Mucosa of gallbladder (tissue), 1 donor: ENCODE measurements at regions not wholly inside any gene's neighbourhood (a gene's known extent, or its start where the extent isn't known, plus 50 kb on each side); places are given as distances from the start of the nearest gene placed in this dataset.
"Not testable (repeated sequence)": the region's sequence is repeated elsewhere in the genome, so short reads cannot be mapped to it uniquely, and the experiment has no call there.

Source experiments
- DNase-seq: peaks from one replicate; pipeline ENCODE4 v3.0.0-alpha.2; 2020; ENCODE audit warnings: low spot score
- donor health status: DM: no; HTN: no; CAD: no.

- DNase-seq = no peak
These were observed 120.2 kb upstream of the TMEM229A start for GRCh38 chr7:124152859-124153692.

- no peak for DNase-seq
These were observed 104.8 kb upstream of the TMEM229A start for GRCh38 chr7:124137664-124138063.

- DNase-seq = no peak
These were observed 91.3 kb upstream of the TMEM229A start for GRCh38 chr7:124124201-124124600.

DNA sequence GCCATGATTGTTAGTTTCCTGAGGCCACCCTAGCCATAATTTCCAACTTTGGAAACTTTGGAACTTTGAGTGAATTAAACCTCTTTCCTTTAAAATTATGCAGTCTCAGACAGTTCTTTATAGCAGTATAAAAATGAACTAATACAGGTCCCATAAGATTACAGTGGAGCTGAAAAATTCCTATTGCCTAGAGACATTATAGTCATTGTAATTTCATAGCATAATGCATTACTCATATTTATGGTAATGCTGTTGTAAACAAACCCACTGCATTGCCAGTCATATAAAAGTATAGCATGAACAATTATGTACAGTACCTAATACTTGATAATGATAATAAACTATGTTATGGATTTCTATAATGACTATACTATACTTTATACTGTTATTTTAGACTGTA lies 88.0 kb upstream of the TMEM229A start:
- no peak for DNase-seq

DNA sequence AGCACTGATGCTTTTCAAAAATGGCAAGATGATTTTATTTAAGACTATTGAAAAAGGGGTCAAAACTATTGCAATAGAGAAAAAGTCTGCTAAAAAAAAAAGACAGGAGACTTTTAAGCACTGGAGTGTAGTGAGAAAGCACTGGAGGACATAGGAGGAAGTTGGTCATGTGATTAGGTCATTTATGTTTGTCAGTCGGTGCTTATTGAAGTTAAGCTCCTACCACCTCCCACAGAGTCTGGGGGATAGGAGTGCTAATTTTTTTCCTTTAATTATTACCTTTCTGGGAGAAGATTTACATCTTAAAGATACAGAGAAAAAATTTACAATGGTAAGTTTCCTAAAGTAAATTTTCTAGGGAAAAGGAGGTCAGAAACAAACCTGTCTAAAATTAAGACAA lies 80.2 kb upstream of the TMEM229A start:
- DNase-seq = no peak

- no peak for DNase-seq
These were observed 73.7 kb upstream of the TMEM229A start for GRCh38 chr7:124106575-124106974.

DNA sequence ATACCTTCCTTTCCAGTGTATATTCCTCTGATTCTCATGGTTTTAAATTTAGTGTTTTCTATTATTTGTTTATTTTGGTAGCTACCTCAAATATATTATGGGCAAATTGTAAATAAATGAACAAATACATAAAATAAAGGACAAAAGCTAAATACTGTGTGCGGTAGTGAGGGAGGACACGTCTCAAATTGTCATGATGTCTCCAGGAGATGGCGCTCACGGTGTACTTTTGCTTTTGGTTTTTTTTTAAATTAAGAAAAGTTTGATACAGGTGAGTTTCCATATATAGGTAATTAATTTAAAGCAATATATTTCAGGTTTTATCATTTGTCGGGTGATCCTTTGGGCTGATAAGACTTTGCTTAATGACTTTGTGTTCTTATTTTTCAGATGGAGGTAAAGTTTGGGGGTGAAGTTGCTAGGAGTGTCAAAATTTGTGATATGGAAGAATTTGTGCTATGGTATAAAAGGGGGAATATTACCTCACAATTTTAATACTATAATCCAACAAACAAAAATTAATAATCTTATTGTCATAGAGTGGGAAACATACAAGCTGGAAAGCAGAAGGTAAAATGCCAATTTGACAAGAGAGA lies 68.4 kb upstream of the TMEM229A start:
- DNase-seq = no peak

- DNase-seq = no peak
These were observed 67.3 kb upstream of the TMEM229A start for GRCh38 chr7:124100190-124100589.

GRCh38 chr7:124099585-124099984 lies 66.7 kb upstream of the TMEM229A start:
- not testable (repeated sequence) for DNase-seq

- no peak for DNase-seq
These were observed 56.8 kb upstream of the TMEM229A start for GRCh38 chr7:124089621-124090020.

GRCh38 chr7:124088590-124088989 lies 55.7 kb upstream of the TMEM229A start:
- no peak for DNase-seq

DNA sequence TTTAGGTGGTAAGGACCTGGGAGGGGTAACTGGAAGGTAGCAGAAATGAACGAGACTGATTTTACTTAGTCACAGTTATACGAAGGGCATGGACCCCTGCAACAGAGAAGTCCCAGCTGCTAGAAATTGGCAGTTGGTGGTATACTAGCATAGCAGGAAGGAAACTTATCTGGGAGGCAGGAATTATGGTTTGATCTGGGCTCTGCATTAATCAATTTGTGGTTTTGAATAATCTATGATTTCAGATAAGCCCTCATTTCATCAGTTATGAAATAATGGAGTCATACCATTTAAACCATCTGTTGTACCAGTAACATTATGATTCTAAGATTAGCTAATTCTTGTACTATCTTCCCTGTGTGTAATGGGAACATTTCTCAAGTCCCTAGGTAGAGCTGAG lies 54.0 kb upstream of the TMEM229A start:
- no peak for DNase-seq

DNA sequence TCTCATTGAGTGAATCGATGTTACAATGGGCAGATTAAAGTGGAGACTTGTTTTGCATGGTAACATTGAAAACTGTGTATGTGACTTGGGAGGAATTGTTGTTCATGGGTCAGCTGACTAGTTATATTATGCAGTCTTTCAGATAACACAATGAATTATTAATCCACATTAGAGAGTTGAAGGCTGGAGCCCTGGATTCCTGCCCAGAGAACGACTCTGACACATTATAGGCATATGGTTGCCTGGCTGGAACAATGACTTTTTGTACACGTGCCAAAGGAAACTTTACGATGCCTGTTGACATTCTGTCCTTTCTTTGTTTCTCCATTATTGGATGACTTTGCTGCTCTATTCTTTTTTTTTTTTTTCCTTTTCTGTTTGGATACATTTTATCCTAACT lies 52.3 kb upstream of the TMEM229A start:
- DNase-seq = peak; percentile 92

DNA sequence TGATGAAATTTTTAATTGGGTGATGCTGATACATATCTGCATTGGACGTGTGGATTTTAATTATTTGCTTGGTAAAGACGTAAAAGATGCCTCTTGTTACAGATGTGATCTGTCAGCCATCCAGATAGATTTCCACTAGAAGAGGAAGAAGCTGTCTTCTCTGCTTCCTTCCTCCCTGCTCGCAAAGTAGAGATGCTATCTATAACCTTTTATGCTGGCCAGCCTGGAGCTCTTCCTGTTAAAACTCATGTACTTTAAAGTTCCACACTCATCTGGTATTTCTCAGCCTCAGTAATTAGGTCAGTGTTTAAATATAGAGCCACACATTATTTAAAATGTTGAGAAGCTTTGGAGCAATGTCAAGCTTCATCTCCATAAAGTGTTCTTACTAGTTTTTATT lies 51.2 kb upstream of the TMEM229A start:
- no peak for DNase-seq
